ENCODE measurements at regions not wholly inside any gene's neighbourhood (a gene's known extent, or its start where the extent isn't known, plus 50 kb on each side); places are given as distances from the start of the nearest gene placed in this dataset.

DNA sequence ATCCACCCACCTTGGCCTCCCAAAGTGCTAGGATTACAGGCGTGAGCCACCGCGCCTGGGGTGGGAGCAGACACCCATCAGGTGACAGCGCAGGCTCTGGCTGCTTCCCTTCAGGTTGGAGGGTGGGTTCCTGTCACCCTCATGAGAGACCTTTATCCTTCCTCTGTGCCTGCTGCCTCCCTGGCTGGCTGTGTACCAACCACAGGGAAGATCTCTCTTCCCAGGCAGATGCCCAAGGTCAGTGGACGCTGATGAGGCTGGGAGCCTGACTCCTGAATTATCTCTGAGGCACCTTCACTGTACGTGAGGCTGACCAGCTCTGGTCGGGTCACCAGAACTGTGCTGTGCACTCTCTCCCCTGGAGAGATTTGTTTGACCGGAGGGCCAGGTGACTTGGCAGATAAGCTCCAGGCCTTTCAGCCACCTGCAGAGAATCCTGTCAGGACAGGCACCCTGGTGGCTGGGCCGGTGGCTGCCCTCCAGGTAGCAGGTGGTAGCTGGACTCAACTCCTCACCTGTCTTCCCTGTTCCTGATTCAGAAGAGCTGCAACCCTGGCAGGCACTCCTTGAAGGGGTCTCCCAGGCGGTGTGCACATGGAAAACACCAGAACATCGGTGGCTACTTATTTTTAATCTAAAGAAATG is 251.9 kb downstream of the GLRX3 start:
- TF ChIP-seq, protein P1, sequence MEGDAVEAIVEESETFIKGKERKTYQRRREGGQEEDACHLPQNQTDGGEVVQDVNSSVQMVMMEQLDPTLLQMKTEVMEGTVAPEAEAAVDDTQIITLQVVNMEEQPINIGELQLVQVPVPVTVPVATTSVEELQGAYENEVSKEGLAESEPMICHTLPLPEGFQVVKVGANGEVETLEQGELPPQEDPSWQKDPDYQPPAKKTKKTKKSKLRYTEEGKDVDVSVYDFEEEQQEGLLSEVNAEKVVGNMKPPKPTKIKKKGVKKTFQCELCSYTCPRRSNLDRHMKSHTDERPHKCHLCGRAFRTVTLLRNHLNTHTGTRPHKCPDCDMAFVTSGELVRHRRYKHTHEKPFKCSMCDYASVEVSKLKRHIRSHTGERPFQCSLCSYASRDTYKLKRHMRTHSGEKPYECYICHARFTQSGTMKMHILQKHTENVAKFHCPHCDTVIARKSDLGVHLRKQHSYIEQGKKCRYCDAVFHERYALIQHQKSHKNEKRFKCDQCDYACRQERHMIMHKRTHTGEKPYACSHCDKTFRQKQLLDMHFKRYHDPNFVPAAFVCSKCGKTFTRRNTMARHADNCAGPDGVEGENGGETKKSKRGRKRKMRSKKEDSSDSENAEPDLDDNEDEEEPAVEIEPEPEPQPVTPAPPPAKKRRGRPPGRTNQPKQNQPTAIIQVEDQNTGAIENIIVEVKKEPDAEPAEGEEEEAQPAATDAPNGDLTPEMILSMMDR (IDR thresholded peaks at IDR 0.05; ENCODE audit: low read depth, low read length): no peak
- DNase-seq (ENCODE audit: low read depth in 2 of 2): no peak

DNA sequence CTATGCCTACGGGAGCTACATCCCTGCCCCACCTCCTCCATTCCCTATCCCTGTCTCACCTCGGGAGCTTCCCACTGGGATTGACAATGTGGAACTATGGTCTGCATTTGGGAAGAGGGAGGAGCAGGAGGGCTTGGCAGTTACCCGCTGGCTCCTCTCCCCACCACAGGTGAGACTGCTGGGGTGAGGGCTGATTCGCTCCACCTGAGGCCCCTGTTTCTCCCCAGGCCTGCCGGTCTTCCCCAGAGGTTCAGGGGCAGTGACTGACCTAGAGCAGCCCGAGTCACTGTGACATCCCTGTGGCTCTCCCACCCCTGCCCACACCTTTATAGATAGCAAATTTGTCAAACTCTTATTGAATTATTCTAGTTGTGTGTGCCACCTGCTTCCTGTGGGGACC is 252.6 kb downstream of the GLRX3 start:
- no peak for DNase-seq (ENCODE audit: low read depth in 2 of 2)
- no peak overlapping the region for H3K4me3 ChIP-seq (replicated peaks in 1 of 2; ENCODE audit: low read depth in 2 of 2, low read length in 2 of 2)
- TF ChIP-seq, protein P1 (IDR thresholded peaks at IDR 0.05; ENCODE audit: low read depth, low read length): no peak

More for the DNA sequence above, 251.9 kb downstream of the GLRX3 start:
- H3K4me3 ChIP-seq (replicated peaks in 1 of 2; ENCODE audit: low read depth in 2 of 2, low read length in 2 of 2): no peak overlapping the region

DNA sequence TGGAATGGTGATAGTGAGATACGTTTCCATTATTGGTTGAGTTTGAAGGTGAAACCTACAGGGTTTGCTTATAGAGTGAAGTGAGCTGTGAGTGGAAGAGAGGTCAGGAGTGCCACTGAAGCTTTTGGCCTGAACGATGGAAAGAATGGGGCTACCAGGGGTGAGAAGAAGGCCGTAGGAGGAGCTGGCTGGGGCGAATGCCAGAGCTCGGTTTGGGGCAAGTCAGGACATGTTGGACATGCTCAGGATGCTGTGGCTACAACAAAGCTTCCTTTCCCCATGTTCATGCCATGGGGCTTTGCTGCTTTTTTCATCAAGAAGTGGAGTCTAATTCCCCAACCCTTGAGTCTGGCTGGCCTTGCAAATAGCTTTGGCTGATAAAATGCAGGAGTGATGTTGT is 253.7 kb downstream of the GLRX3 start:
- TF ChIP-seq, protein P1 (IDR thresholded peaks at IDR 0.05; ENCODE audit: low read depth, low read length): no peak

DNA sequence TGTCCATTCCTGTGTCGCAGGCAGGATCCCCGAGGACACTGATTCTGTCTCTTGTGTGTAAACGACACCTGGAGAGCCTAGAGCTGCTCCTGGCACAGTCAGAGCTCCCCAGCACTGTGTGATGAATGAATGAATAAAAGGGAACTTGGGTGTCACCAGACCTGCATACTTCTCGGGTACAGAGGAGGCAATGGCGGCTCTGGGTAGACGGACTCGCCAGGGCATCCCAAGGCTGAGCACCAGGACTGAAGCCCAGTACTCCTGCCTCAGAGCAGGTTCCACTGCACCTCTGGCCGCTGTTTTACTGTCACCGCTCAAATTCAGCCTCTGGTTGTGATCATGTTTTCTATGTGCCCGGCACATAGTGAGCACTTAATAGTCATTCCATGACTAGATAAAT is 255.8 kb downstream of the GLRX3 start:
- H3K4me3 ChIP-seq (replicated peaks in 1 of 2; ENCODE audit: low read depth in 2 of 2, low read length in 2 of 2): no peak overlapping the region
- TF ChIP-seq, protein P1 (IDR thresholded peaks at IDR 0.05; ENCODE audit: low read depth, low read length): no peak
- DNase-seq (ENCODE audit: low read depth in 2 of 2): no peak

More for the DNA sequence above, 253.7 kb downstream of the GLRX3 start:
- no peak for DNase-seq (ENCODE audit: low read depth in 2 of 2)
- H3K4me3 ChIP-seq (replicated peaks in 1 of 2; ENCODE audit: low read depth in 2 of 2, low read length in 2 of 2): no peak overlapping the region

DNA sequence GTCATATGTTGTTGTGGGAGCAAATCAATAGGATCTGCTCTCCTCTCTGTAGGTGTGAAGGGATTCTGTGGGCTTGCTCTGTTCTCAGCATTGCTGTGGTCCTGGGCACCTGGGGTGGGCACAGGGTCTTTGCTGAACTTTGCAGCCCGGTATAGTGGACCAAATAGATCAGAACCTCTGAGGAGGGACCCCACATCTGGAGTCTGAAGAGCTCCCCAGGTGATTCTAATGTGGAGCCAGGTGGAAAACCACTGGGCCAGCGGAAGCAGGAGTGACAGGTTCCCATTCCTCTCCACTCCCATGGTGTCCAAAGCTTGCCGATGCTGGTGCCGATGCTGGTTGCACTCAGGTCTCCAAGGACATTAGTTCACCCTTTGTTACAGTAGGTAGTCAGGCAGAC is 257.2 kb downstream of the GLRX3 start:
- TF ChIP-seq, protein P1 (IDR thresholded peaks at IDR 0.05; ENCODE audit: low read depth, low read length): no peak
- DNase-seq (ENCODE audit: low read depth in 2 of 2): no peak
- H3K4me3 ChIP-seq (replicated peaks in 1 of 2; ENCODE audit: low read depth in 2 of 2, low read length in 2 of 2): no peak overlapping the region

DNA sequence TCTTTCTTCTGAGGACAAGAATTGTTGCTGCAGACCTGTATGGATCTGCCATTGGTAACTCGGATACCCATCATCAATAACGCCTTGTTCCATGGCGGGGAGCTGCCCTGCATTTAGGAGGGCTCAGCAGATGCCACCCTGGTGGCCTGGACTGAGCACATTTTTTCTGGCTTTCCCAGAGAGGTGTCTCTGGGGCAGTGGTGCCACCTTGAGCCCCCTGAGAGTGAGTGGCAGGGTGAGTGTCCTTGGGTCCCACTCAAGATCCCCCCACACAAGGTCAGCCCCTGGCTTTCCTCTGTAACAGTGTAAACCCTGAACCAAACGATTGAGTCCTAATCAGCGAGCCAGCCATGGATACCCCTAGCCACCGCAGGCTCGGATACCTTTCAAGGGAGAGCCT is 258.6 kb downstream of the GLRX3 start:
- DNase-seq (ENCODE audit: low read depth in 2 of 2): no peak
- H3K4me3 ChIP-seq (replicated peaks in 1 of 2; ENCODE audit: low read depth in 2 of 2, low read length in 2 of 2): no peak overlapping the region
- TF ChIP-seq, protein P1 (IDR thresholded peaks at IDR 0.05; ENCODE audit: low read depth, low read length): no peak
